ENCODE measurements at regions not wholly inside any gene's neighbourhood (a gene's known extent, or its start where the extent isn't known, plus 50 kb on each side); places are given as distances from the start of the nearest gene placed in this dataset.

DNA sequence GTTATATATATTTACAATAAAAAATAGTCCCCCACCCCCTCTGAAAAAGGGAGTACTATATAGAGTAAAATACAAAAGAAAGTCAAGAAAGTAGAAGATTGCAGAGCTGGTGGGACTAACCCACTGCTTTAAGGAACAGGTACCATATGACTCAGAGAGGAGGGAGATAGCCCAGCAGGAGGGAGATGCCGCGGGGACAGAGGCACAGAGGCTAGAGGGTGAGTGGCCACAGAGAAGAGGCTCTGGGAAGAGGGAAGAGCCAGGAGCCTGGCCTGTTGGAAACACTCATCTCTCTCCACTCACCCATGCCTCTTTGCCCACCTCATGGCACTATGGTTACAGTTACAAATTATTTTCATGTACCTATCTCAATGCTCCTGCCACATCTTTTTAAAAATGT lies 53.6 kb upstream of the LYVE1 start:
- TF ChIP-seq SIN3A (IDR thresholded peaks at IDR 0.05; ENCODE audit: borderline replicate concordance, insufficient read depth, low read length): no peak
- TF ChIP-seq POLR2AphosphoS5 (IDR thresholded peaks at IDR 0.05; ENCODE audit: low read depth, low read length): no peak
- TF ChIP-seq, protein P1, sequence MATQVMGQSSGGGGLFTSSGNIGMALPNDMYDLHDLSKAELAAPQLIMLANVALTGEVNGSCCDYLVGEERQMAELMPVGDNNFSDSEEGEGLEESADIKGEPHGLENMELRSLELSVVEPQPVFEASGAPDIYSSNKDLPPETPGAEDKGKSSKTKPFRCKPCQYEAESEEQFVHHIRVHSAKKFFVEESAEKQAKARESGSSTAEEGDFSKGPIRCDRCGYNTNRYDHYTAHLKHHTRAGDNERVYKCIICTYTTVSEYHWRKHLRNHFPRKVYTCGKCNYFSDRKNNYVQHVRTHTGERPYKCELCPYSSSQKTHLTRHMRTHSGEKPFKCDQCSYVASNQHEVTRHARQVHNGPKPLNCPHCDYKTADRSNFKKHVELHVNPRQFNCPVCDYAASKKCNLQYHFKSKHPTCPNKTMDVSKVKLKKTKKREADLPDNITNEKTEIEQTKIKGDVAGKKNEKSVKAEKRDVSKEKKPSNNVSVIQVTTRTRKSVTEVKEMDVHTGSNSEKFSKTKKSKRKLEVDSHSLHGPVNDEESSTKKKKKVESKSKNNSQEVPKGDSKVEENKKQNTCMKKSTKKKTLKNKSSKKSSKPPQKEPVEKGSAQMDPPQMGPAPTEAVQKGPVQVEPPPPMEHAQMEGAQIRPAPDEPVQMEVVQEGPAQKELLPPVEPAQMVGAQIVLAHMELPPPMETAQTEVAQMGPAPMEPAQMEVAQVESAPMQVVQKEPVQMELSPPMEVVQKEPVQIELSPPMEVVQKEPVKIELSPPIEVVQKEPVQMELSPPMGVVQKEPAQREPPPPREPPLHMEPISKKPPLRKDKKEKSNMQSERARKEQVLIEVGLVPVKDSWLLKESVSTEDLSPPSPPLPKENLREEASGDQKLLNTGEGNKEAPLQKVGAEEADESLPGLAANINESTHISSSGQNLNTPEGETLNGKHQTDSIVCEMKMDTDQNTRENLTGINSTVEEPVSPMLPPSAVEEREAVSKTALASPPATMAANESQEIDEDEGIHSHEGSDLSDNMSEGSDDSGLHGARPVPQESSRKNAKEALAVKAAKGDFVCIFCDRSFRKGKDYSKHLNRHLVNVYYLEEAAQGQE (IDR thresholded peaks at IDR 0.05; ENCODE audit: insufficient read depth in 1 of 2, low read depth in 2 of 2, low read length in 2 of 2): no peak
- no peak for TF ChIP-seq FOXP2 (optimal IDR thresholded peaks at IDR 0.05; ENCODE audit: borderline replicate concordance, extremely low read depth, extremely low read length, insufficient read depth)
- TF ChIP-seq TAF1 (IDR thresholded peaks at IDR 0.05; ENCODE audit: borderline replicate concordance, insufficient read depth, low read length): no peak

DNA sequence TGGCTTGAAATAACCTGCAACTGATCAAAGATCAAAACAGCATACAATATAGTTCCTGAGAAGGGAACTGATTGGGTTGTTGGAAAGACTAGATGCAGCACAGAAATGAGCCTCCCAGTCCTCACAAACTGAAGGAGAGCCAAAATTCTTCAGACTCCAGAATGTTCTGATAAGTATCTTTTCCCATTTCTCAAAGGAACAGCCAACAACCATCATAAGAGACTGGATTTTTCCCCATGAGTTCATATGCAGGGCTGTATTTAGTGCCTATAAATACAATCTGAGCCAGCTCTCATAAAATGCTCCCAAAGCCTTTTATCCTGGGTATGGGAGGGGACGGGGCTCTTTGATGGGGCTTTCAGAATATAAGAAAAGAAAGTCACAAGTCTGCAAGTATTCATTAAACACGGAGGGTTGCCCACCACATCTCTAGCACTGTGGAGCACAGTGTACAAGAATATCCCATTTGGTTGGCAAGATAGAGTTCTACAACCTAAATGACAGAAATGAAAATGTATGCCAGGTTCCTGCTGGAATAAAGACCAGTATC lies 50.7 kb upstream of the LYVE1 start:
- TF ChIP-seq, protein P1 (IDR thresholded peaks at IDR 0.05; ENCODE audit: insufficient read depth in 1 of 2, low read depth in 2 of 2, low read length in 2 of 2): no peak
- TF ChIP-seq POLR2AphosphoS5 (IDR thresholded peaks at IDR 0.05; ENCODE audit: low read depth, low read length) (no peak), FOXP2 (optimal IDR thresholded peaks at IDR 0.05; ENCODE audit: borderline replicate concordance, extremely low read depth, extremely low read length, insufficient read depth) (no peak), TAF1 (IDR thresholded peaks at IDR 0.05; ENCODE audit: borderline replicate concordance, insufficient read depth, low read length) (no peak), SIN3A (IDR thresholded peaks at IDR 0.05; ENCODE audit: borderline replicate concordance, insufficient read depth, low read length) (no peak)

DNA sequence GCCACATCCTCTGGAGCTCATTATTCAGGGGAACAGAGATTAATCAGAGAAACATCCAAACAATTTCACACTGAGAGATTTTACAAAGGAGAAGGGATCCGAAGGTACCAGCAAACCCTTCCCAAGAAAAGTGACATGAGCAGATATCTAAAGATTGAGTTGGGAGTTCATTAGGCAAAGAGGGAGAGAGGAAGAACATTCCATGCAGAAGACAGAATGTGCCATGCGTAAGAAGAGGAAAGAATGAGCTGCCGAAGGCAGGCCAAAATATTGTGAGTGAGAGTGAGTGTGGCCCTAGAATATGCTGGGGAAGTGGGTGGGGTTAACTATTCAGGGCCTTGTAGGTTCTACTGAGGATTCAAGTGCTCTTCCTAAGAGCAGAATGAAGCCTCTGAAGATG lies 50.0 kb upstream of the LYVE1 start:
- TF ChIP-seq, protein P1 (IDR thresholded peaks at IDR 0.05; ENCODE audit: insufficient read depth in 1 of 2, low read depth in 2 of 2, low read length in 2 of 2): no peak
- TF ChIP-seq SIN3A (IDR thresholded peaks at IDR 0.05; ENCODE audit: borderline replicate concordance, insufficient read depth, low read length) (no peak), FOXP2 (optimal IDR thresholded peaks at IDR 0.05; ENCODE audit: borderline replicate concordance, extremely low read depth, extremely low read length, insufficient read depth) (no peak), POLR2AphosphoS5 (IDR thresholded peaks at IDR 0.05; ENCODE audit: low read depth, low read length) (no peak), TAF1 (IDR thresholded peaks at IDR 0.05; ENCODE audit: borderline replicate concordance, insufficient read depth, low read length) (no peak)

Data from PFSK-1 (cell line).